HCT116 (cell line): ENCODE measurements at regions not wholly inside any gene's neighbourhood (a gene's known extent, or its start where the extent isn't known, plus 50 kb on each side); places are given as distances from the start of the nearest gene placed in this dataset.

Experiments used
- ATAC-seq: fragments of 200-7000 bp; cut with Tn5 transposase; 2 replicates; pipeline ENCODE4 v1.9.1; 2020; ENCODE audit warnings: mild to moderate bottlenecking, moderate library complexity
- BruUV-seq: library from RNA; stranded (reverse); fragments of 400-500 nt; replicated peaks from 2 replicates; lab custom pipeline; 2021; lab: Mats Ljungman, UMichigan
- CTCF ChIA-PET: fragments of 300-600 bp; sonication (Branson Sonifier 250); formaldehyde crosslinking; loops from one replicate; lab custom pipeline; 2021; ENCODE audit warnings: antibody characterized with exemption; lab: Charles Lee
- POLR2A ChIA-PET: fragments of 300-600, 350-600 bp; sonication (Branson Sonifier 250); formaldehyde crosslinking; loops from one replicate; lab custom pipeline; 2021; ENCODE audit warnings: antibody characterized with exemption; lab: Charles Lee
- RAD21 ChIA-PET, 2 experiments: fragments of 300-600 bp; sonication (Branson Sonifier 250); formaldehyde crosslinking; loops; one replicate each; lab custom pipeline; 2023; ENCODE audit warnings: low total read pairs in 2 of 2; ENCODE audit not compliant: uncharacterized antibody in 2 of 2, unreplicated experiment in 2 of 2, low non-redundant PET in 1 of 2; lab: Charles Lee
- DNase-seq: peaks from one replicate; pipeline ENCODE4 v3.0.0-alpha.2; 2010; ENCODE audit warnings: low read depth, low spot score
- H2AFZ ChIP-seq: fragments of 200-600 bp; shearing (Covaris generic), sonication (generic); 2 replicates; pipeline ENCODE4 v1.6.1; 2017; ENCODE audit warnings: low read depth, mixed run types, mixed read lengths, antibody characterized with exemption, low read length; ENCODE audit not compliant: poor library complexity, severe bottlenecking
- H3K27ac ChIP-seq: 2 replicates; pipeline ENCODE4 v1.5.1; 2012; ENCODE audit warnings: low read depth, low read length
- H3K27me3 ChIP-seq: fragments of 200-600 bp; sonication (generic); 2 replicates; pipeline ENCODE4 v1.6.1; 2016; ENCODE audit warnings: mixed run types, low read length, mixed read lengths; ENCODE audit not compliant: insufficient read depth
- H3K36me3 ChIP-seq, 2 experiments: fragments of 200-500 bp in 1 of 2; fragments of 200-600 bp in 1 of 2; sonication (Bioruptor generic) in 1 of 2; sonication (generic) in 1 of 2; 2 replicates each; pipeline versions ENCODE4 v1.5.1 to v1.6.1; 2014 to 2016; ENCODE audit warnings: low read length in 2 of 2, inconsistent platforms in 1 of 2, mixed read lengths in 1 of 2, mixed run types in 1 of 2; ENCODE audit not compliant: insufficient read depth in 2 of 2, control insufficient read depth in 1 of 2
- H3K4me1 ChIP-seq, 2 experiments: fragments of 200-600 bp in 1 of 2; sonication (generic) in 1 of 2; 2 replicates each; pipeline versions ENCODE4 v1.5.1 to v1.6.1; 2012 to 2017; ENCODE audit warnings: low read length in 2 of 2, inconsistent platforms in 1 of 2, mild to moderate bottlenecking in 1 of 2, mixed read lengths in 1 of 2, mixed run types in 1 of 2, moderate library complexity in 1 of 2; ENCODE audit not compliant: insufficient read depth in 2 of 2, control insufficient read depth in 1 of 2
- H3K4me2 ChIP-seq: fragments of 200-600 bp; sonication (generic); 2 replicates; pipeline ENCODE4 v1.6.1; 2017; ENCODE audit warnings: mixed run types, low read length, mixed read lengths
- H3K4me3 ChIP-seq, 2 experiments: fragments of 200-600 bp in 1 of 2; sonication (generic) in 1 of 2; replicated peaks in 1 of 2; 2 replicates each; pipeline ENCODE4 v1.5.1; 2011 to 2016; ENCODE audit warnings: low read length in 2 of 2, control low read depth in 1 of 2, low read depth in 1 of 2, mild to moderate bottlenecking in 1 of 2, mixed read lengths in 1 of 2, mixed run types in 1 of 2
- H3K79me2 ChIP-seq: fragments of 200-600 bp; sonication (generic); 2 replicates; pipeline ENCODE4 v1.6.1; 2017; ENCODE audit warnings: mild to moderate bottlenecking, mixed run types, low read length, moderate library complexity, mixed read lengths; ENCODE audit not compliant: insufficient read depth
- H3K9ac ChIP-seq: fragments of 200-600 bp; sonication (generic); 2 replicates; pipeline ENCODE4 v1.6.1; 2016; ENCODE audit warnings: low read length, mixed read lengths
- H3K9me2 ChIP-seq: fragments of 200-600 bp; sonication (generic), shearing (Covaris generic); 2 replicates; pipeline ENCODE4 v1.6.1; 2017; ENCODE audit warnings: mixed run types, mild to moderate bottlenecking, moderate library complexity; ENCODE audit not compliant: insufficient read depth
- H3K9me3 ChIP-seq, 2 experiments: fragments of 200-500 bp in 1 of 2; fragments of 200-600 bp in 1 of 2; sonication (Bioruptor generic) in 1 of 2; sonication (generic) in 1 of 2; 2 replicates each; pipeline ENCODE4 v1.6.1; 2014 to 2017; ENCODE audit warnings: low read length in 2 of 2, mixed read lengths in 2 of 2, inconsistent platforms in 1 of 2, low read depth in 1 of 2, mild to moderate bottlenecking in 1 of 2, mixed run types in 1 of 2, moderate library complexity in 1 of 2; ENCODE audit not compliant: control insufficient read depth in 1 of 2, insufficient read depth in 1 of 2
- H4K20me1 ChIP-seq: fragments of 200-600 bp; sonication (generic), shearing (Covaris generic); 2 replicates; pipeline ENCODE4 v1.6.1; 2017; ENCODE audit warnings: mixed run types, mild to moderate bottlenecking, moderate library complexity; ENCODE audit not compliant: insufficient read depth
- CEBPB ChIP-seq: IDR thresholded peaks from 2 replicates; pipeline ENCODE4 v1.6.1; 2012; ENCODE audit warnings: low read depth
- TCF7L2 ChIP-seq: IDR thresholded peaks from 2 replicates; pipeline ENCODE4 v1.7.0; 2011; ENCODE audit warnings: borderline replicate concordance, inconsistent platforms; ENCODE audit not compliant: insufficient read depth, insufficient read length; ENCODE audit errors: extremely low read depth
- intact Hi-C: fragments of 100-400 bp; cut with micrococcal nuclease; formaldehyde crosslinking; loops from 2 replicates; pipeline ENCODE4 v1.10.0; 2022
- TF ChIP-seq, protein P1 (sequence below): IDR thresholded peaks from 2 replicates; pipeline ENCODE4 v1.6.1; 2012; ENCODE audit warnings: low read depth
- TF ChIP-seq, protein P2 (sequence below), 3 experiments: fragments of 200-600 bp in 1 of 3; sonication (generic) in 1 of 3; IDR thresholded peaks in 2 of 3; conservative IDR thresholded peaks in 1 of 3; 2 replicates each; pipeline ENCODE4 v1.5.1; 2012 to 2017; ENCODE audit warnings: low read depth in 2 of 3, low read length in 2 of 3, antibody characterized with exemption in 1 of 3, borderline replicate concordance in 1 of 3, control low read depth in 1 of 3, mild to moderate bottlenecking in 1 of 3, mixed read lengths in 1 of 3, mixed run types in 1 of 3, moderate library complexity in 1 of 3; ENCODE audit not compliant: insufficient read depth in 1 of 3

- Histone ChIP-seq H3K9ac (no peak overlapping the region), H3K9me2 (no peaks in the 10 kb centered on the region), H3K4me1 (no peaks in the 10 kb centered on the region), H3K79me2 (no peaks in the 10 kb centered on the region), H3K4me3 (no peak overlapping the region), H3K27ac (no peak overlapping the region), H2AFZ (no peak overlapping the region), H4K20me1 (no peaks in the 10 kb centered on the region), H3K27me3 (no peaks in the 10 kb centered on the region), H3K9me3 (no peaks in the 10 kb centered on the region), H3K36me3 (no peaks in the 10 kb centered on the region), H3K4me2 (no peak overlapping the region)
- ATAC-seq (no peak), DNase-seq (no peak)
- no TSS peak for BruUV-seq
- RAD21 ChIA-PET = no interaction called here
- POLR2A ChIA-PET = no interaction called here
- TF ChIP-seq TCF7L2 = no peak
- TF ChIP-seq CEBPB = no peak
- TF ChIP-seq, protein P1, sequence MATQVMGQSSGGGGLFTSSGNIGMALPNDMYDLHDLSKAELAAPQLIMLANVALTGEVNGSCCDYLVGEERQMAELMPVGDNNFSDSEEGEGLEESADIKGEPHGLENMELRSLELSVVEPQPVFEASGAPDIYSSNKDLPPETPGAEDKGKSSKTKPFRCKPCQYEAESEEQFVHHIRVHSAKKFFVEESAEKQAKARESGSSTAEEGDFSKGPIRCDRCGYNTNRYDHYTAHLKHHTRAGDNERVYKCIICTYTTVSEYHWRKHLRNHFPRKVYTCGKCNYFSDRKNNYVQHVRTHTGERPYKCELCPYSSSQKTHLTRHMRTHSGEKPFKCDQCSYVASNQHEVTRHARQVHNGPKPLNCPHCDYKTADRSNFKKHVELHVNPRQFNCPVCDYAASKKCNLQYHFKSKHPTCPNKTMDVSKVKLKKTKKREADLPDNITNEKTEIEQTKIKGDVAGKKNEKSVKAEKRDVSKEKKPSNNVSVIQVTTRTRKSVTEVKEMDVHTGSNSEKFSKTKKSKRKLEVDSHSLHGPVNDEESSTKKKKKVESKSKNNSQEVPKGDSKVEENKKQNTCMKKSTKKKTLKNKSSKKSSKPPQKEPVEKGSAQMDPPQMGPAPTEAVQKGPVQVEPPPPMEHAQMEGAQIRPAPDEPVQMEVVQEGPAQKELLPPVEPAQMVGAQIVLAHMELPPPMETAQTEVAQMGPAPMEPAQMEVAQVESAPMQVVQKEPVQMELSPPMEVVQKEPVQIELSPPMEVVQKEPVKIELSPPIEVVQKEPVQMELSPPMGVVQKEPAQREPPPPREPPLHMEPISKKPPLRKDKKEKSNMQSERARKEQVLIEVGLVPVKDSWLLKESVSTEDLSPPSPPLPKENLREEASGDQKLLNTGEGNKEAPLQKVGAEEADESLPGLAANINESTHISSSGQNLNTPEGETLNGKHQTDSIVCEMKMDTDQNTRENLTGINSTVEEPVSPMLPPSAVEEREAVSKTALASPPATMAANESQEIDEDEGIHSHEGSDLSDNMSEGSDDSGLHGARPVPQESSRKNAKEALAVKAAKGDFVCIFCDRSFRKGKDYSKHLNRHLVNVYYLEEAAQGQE = no peak
- TF ChIP-seq, protein P2, sequence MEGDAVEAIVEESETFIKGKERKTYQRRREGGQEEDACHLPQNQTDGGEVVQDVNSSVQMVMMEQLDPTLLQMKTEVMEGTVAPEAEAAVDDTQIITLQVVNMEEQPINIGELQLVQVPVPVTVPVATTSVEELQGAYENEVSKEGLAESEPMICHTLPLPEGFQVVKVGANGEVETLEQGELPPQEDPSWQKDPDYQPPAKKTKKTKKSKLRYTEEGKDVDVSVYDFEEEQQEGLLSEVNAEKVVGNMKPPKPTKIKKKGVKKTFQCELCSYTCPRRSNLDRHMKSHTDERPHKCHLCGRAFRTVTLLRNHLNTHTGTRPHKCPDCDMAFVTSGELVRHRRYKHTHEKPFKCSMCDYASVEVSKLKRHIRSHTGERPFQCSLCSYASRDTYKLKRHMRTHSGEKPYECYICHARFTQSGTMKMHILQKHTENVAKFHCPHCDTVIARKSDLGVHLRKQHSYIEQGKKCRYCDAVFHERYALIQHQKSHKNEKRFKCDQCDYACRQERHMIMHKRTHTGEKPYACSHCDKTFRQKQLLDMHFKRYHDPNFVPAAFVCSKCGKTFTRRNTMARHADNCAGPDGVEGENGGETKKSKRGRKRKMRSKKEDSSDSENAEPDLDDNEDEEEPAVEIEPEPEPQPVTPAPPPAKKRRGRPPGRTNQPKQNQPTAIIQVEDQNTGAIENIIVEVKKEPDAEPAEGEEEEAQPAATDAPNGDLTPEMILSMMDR (IDR thresholded peaks at IDR 0.05 in 2 of 3, conservative IDR thresholded peaks at IDR 0.05 in 1 of 3; ENCODE audit: borderline replicate concordance in 1 of 3, insufficient read depth in 1 of 3, low read depth in 2 of 3, low read length in 2 of 3) = no peak
- intact Hi-C loops = no loop called here
- CTCF ChIA-PET = no interaction called here
These were observed 595.6 kb downstream of the TRAM1L1 start for GRCh38 chr4:116489739-116490138.
